Hypothalamus (tissue), 51 donors: ENCODE measurements at regions not wholly inside any gene's neighbourhood (a gene's known extent, or its start where the extent isn't known, plus 50 kb on each side); places are given as distances from the start of the nearest gene placed in this dataset.

Experiments
- DNase-seq, 51 donors: peaks; one replicate each; lab custom pipeline; 2025; lab: John Stamatoyannopoulos, UW

- no peak for DNase-seq
Observed at GRCh38 chr12:106001105-106001836, 137.5 kb downstream of the NUAK1 start.

GRCh38 chr12:106001837-106002218 lies 136.9 kb downstream of the NUAK1 start:
- no peak for DNase-seq

GRCh38 chr12:106003297-106003696 lies 135.5 kb downstream of the NUAK1 start:
- no peak for DNase-seq

- DNase-seq = no peak
Observed at GRCh38 chr12:106004289-106004688, 134.5 kb downstream of the NUAK1 start.

GRCh38 chr12:106006382-106006781 lies 132.4 kb downstream of the NUAK1 start:
- DNase-seq = no peak

- DNase-seq = no peak
Observed at GRCh38 chr12:106006940-106007339, 131.8 kb downstream of the NUAK1 start.

GRCh38 chr12:106010741-106011140 lies 128.0 kb downstream of the NUAK1 start:
- DNase-seq = no peak
